Left renal cortex interstitium (tissue), 4 donors: ENCODE measurements at regions not wholly inside any gene's neighbourhood (a gene's known extent, or its start where the extent isn't known, plus 50 kb on each side); places are given as distances from the start of the nearest gene placed in this dataset.
A peak's percentile ranks its signal among the peaks of the same experiment; 100 is the strongest.
"Not testable (repeated sequence)": the region's sequence is repeated elsewhere in the genome, so short reads cannot be mapped to it uniquely, and the experiment has no call there.

Experiments used
- DNase-seq, 4 donors: peaks; one replicate each; pipeline ENCODE4 v3.0.0-alpha.2; 2013; ENCODE audit warnings: low read depth in 4 of 4, low spot score in 2 of 4, missing footprints in 1 of 4

DNA sequence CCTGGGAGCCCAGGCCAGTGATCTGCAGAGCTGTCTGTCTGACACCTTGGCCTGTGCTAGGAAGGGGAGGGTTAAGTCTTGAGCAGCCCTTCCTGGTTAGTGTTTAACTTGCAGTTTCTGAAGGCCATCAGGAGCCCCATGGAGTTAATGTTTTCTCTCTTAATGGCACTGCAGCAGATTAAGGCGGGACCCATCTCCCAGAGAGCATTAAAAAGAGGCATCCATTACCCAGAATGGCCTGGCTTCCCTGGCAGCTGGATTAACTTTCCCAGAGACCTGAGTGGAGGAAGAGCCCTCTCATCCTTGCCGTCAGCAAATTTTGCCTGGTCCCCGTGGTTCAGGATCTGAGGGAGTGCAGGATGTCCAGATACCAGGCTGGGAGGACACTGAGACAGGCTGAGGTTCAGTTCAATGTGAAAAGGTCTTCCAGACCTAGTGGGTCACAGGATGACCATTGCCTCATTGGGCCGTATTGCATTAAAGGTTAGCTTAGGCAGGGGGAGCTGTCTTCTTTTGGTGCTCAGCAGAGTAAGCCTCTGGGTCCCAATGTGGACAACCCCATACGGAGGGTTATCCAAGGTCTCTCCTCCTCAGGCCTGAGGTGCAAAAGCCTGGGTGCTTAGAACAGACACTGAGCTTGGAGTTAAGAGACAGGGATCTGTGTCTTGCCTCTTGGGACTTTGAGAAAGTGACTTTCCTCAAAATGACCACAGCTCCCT, 522.6 kb downstream of the PTPRU start:
- DNase-seq = peak in 1 of 4 donors; percentile 4

DNA sequence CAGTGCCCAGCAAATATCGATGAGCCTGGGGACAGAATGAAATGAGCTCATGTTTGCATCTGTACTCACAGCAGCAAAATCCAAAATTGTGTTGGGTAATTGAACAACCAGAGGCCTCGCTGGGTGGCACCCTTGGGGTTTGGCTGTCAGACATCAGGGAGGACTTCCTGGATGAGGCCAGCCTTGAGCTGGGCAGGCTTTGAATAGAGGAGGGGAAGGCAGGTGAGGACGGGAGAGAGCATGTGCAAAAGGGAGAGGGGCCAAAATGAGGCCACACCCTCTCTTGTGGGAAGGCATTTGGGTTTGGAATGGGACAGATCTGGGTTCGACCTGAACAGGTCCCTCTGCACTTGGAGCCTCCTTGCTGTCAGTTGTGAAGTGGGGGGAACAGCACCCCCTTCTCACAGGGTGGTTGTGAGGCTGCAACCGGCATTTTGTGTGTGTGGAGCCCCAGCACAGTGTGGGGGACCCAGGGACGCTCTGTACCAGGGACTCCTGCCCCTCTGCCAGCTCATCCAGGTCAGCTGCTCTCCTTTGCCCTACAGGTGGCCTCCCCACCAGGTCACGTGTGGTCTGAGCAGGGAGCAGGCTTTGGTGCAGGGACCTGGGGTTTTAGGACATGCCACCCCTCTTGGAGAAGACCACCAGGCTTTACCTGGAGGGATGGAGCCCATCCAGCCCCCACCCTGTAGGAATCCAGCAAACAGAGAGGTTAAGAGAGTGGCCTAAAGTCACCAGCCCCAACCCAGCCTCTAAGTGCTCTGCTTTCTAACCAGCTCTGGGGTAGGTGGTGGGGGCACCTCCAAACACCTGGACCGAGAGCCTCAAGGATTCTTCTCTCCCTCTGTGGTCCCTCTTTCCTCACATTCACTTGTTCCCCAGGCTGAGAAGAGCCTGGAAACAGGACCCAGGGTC, 521.8 kb downstream of the PTPRU start:
- no peak for DNase-seq

DNA sequence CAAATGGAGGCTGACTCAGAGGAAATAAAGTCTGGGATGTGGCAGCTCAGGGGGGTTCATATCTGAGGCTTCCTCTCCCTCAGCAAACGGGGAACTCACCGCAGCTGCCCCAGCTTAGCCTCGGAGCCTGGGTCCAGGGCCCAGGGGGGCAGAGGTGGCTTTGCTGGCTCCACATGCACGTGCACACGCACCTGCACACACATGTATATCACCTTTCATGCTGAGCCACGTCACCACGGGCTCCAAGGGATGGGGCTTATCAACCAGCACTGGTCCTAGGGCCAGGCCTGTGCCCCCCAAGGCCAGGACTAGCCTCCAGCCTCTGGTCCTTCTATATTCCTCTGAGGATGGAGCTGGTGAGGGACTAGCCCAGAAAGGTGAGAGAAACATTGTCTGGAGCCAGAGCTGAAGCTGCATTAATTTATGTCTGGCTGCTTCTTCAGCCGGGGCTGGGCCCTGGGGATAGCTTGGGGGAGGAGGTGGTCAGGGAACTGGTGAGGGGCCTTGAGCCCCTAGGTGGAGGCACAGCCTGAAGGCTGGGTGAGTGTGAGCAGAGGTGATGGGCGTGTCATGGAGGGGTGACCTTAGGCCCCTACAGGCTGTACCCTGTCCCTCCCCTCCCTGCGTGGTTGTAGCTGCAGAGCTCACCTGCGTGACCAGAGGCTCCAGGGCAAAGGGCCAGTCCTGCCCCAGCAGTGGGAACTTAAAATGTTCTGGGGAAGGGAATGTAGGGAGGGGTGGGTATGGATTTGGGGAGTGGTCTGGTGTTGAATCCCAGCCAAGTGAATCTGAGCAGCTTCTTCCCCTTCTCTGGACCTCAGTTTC, 520.8 kb downstream of the PTPRU start:
- no peak for DNase-seq

DNA sequence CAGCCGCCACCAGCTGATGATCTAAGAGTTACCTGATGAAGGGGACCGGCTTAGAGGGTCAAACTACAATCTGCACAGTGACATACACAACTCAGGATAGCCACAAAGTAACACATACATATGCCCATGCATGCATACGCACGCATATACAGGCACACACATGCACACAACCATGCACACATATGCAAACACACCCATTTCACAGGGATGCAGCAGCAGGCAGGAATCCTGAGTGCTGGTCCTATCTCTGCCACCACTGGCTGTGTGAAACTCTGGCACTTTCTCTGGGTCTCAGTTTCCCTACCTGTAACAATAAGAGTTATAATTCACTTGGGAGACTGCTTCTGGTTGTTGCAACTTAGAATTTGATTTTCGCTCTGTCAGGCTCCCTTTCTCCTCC, 520.2 kb downstream of the PTPRU start:
- no peak for DNase-seq

DNA sequence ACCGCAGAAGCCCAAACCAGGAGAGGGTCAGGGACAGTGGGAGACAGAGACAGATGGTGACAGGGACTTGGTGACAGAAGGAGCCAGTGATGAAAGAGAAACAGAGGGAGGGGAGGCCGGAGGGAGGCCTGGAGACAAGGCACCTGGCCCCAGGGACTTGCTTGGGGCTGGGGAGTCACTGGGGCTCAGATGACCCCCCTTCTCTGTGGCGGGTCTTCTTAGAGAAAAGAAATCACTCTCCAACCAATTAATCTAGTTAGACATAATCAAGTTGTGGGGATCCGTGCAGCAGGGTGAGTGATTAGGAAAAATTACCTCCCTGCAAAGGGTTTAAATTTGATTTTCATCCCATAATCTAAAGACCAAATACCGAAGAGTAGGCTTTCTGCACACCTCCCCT, 519.8 kb downstream of the PTPRU start:
- DNase-seq = no peak

DNA sequence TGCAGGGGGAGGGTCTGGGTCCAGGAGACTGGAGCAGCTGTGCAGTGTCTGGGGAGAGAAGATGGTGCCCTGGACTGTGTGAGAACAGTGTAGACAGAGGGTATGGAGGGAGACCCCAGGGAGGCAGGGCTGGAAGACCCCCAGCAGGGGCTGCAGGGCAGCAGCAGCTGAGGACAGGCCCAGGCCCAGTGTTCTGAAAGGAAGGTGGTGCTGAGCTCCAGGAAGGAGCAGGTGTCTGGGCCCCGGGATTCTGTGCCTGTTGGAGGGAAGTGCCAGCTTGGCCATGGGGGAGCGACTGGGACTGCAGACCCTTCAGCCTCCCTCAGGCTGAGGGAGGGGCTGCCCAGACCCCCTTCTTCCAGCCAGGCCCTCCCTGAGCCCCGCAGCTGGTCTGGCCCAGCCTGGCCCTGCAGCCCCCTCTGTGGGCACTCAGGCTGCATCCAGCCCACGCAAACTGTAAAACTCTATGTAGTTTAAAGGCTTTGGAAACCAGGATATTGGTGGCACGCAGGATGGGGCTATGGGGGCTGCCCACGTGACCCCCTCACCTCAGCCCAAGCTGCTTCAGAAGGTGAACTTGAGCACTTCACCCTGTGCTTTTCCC, 519.2 kb downstream of the PTPRU start:
- not testable (repeated sequence) for DNase-seq

DNA sequence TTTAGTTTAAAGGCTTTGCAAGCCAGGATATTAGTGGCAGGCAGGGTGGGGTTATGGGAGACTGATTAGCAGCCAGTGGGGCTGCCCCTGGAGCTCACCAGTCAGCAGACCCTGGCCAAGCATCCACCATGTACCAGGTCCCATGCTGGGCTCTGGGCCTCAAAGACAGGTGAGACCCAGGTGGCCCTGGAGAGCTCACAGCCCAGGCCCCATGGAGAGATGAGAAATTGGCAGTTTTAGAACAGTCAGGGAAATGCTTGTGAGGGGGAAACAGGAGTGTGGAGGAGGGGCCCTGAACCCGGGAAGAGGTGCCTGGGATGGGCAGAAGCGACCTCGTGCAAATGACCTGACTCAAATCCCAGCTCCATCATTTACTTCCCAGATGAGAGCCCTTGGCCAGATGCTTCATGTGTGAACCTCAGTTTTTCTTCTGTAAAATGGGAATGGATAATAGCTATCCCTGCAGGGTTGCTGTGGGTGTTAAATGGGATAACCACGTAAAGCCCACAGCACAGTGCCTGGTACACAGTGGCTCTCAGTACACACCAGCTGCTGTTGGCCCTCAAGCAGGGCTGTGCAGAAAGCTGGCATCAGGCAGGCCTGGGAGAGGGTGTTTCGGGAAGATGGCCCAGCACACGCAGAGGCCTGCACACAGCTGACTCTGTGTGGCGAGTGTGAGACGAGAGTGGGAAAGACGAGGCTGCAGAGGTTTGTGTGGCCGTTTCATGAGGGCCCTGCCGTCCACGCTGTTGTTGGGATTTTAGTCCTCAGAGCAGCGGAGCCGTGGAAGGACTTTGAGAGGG, 518.5 kb downstream of the PTPRU start:
- no peak for DNase-seq

DNA sequence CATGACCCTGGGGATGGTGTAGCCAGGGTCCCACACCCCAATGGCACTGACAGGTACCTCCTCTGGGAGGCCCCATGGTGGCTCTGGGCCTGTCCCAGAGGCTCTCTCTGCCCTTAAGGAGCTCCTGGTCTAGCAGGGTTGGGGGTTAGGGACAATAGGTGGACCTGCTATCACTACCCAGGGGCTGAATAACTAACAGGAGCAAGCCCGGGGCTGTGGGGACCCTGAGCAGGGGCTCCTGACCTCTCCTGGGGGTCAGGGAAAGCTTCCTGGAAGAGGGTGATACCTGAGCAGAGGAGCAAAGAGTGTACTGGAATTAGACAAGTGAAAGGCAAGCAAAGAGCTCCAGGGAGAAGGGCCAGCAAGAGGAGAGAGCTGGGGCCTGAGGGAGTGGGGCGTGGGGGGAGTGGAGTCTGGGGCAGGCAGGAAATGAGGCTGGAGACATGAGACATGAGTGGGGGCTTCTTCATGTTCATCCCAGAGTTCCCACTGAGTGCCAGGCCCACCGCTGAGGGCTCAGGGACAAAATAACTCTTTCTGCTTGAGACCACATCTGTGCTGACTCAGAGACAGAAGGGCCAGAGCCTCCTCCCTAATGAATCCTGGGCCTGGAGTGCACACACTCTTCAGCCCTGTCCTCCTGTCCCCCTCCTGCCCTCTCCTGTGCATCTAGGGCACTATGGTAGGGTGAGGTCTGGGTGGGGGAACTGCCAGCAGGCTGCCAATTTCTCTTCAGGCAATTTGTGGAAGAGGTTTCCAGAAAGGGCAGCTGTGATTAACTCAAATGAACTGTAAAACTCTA, 517.6 kb downstream of the PTPRU start:
- DNase-seq = no peak

DNA sequence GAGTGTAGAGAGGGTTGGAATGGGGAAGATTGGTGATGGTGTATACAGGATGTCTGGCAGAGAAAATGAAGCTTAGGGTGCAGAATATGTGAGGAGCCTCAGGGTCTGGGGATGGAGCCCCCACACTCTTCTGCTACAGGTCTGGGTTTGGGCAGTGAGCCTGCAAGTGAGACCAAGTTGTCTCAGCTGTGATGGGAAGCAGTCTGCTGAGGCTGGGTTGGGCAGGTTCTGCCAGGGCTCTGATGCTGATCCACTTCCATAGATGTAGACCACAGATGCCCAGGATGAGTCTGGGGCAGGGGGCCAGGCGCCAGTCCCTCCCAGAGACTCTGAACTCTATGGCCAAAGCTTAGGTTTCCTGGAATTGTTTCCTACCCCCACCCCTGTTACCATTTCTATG, 516.9 kb downstream of the PTPRU start:
- no peak for DNase-seq

DNA sequence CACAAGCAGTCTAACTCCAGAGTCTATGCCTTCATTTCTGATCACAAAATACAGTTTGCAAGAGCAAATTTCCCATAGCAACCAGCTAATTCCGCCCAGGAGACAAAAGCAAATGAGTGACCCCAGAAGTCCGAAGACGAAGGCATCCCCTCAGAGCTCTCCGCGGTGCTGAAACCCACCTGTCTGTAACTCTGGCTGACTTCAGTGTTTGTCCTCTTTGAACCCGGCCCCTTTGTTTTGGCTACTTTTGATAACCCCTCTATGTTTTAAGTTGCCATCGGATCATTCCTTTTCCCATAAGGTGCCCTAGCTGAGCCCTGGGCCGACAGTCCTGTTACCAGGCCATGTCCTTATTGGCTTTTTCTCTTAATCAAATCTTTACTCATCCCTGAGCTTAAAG, 515.8 kb downstream of the PTPRU start:
- DNase-seq = peak in 2 of 4 donors; percentile 13 to 28

DNA sequence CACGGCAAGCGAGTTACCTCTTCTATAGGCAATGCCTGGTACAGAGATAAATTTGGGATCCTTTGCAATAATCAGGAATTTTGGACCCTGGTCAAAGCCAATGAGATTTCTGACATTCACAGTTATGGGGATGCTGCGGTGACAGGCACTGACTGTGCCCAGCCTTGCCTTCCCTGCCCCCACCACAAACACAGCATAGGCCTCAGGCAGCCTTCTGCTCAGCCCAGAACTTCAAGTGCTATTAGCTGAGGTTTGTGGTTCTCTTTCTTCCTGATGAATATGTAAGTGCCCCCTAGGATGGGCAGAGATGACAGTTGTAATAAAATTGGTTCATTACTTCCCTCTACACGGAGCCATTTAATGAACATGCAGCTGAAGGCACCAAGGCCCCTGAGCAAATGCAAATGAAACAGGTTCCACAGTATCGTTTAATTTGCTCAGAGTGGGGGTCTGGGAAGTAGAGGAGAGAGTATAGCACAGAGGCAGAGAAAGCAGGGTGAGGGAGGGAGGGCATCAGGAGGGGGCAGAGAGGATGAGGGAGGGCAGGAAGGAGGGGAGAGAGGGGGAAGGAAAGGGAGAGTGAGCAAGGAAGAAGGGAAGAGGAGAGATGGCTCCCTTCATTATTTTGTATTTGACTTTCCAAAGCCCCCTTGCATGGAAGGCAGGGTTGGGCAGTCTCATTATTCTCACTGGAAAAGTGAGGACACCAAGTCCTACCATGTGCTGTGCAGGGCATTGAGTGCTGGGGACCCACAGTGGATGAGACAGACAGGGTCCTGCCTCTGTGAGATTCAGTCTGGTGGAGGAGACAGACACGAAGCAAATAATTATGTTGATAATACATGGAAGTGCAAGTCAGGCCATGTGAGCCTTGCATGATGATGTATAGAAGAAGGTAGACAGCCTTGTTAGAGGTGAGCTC, 513.0 kb downstream of the PTPRU start:
- DNase-seq = no peak

DNA sequence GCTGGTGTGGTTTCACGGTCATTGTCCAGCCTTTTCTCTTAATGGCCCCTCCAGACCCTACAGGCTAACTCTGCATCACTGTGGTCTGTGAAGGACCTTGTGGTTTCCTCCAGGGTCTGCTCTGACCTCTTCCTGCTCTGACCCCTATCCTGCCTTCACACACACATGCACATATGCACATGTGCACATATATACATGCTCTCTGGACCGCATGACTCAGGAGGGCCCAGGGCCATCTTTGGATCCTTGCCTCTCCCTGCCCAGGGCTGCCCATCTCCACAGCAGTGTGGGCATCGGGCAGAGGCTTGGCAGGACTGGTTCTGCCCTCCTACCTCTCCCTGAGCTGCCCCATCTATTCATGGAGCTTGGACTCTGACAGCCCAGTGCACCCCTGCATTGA, 510.9 kb downstream of the PTPRU start:
- DNase-seq = no peak

DNA sequence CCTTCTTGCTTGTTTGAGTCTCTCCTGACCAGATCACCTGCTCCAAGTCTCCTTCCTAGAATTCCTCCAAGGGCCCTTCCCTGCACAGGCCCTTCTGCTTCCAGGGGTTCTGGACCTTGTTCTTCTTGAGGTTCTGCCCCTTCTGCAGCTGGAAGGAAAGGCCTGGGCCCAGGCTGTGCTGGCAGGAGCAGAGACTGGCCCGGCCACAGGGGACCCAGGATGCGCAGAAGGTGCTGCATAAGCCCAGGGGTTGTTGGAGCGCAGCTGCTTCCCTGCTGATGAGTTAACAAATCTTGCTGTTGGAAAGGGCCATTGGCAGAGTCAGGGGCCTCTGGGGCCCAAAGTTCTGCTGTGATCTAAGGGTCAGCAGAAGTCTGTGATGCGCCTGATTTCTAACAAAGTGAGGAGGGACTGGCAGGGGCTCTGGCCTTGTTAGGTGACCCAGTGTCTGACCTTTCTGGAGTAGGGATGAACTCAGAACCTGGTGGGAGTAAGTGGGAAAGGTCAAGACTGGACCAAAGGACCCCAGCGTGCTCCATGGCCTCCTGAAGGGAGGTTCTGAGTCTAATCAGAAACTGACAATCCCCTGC, 509.8 kb downstream of the PTPRU start:
- no peak for DNase-seq

DNA sequence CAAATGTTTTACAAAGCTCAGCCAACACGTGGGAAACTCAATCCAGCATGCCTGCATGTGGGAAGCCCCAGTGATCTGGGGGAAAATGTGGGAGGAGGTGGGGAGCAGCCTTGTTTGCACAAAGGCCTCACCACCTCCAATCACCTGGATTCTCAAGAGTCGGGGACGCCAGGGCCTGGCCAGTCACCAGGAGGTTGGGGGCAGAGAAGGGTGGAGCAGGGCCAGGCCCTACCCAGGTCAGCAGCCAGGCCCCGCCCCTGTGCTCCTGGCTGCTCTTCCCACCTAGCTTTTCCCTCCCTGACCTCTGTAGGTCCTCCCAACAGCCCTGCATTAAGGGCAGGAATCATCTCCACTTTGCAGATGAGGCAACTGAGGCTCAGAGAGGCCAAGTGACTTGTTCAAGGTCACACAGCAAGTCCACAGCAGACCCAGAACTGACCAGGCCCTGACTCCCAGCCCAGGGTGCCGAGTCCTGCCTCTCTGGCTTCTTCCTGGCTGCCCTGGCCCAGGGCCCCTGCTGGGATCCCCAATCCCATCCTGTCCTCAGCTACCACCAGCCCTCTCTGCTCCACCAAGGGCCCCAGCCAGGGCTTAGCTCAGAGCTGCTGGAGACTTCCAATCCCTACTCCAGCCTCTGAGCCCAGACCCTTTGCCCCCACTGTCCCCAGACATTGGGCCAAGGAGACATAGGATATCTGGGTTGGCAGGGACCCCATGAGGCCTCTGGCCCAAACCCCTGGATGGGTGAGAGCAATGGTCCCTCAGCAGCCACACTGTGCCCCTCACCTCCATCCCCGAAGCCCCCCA, 508.6 kb downstream of the PTPRU start:
- DNase-seq = no peak

DNA sequence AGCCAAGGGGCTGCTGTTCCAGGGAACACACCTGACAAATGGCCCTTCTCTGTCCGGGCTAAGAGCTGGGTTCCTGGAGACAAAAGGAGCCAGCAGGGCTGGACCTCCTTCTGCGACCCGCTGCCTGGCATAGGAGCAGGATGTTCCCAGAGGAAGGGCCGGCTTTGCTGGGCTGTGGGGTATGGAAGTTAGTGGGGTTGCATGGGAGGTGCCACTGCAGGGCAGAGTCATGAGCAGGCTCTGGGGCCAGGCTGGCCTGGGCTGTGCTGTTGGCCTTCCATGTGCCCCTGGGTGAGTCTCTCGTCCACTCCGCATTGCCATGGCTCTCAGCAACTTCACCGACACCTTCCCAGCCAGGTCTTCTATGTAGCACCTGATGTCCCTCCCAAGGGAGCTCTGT, 507.6 kb downstream of the PTPRU start:
- DNase-seq = no peak

DNA sequence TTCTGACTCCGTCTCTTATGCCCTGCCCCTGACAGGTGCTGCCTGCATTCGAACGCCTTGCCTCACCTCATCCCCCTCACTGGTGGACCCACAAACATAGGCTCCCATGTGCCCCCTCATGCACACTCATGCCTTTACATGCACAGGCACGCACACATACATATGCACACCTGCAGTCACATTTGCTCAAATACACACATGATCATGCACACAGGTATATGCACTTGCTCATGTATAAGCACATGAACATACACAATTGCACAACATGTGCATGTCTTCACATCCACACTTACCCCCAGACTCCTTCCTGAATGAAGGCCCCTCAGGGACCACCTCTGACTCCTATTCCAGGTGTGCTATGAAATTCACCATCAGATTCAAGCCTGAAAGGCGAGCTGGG, 506.9 kb downstream of the PTPRU start:
- DNase-seq = no peak

DNA sequence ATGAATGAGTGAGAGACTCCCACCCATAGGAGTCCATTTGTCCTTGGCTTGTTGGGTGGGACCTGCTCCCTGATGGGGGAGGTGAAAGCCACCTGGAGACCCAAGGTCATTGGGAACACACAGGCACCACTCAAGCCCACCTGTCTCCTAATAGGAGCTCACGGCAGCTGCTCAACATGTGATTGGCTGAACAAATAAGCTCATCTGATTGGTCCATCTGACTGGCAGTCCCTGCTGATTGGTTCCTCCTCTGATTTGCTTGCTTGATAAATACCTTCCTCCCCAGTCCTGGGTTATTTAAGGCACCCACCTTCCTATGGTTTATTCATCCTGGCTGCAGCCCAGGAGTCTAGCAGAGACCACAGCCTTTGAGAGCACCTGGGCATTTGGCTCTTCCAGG, 502.9 kb downstream of the PTPRU start:
- no peak for DNase-seq
